ENCODE measurements at regions not wholly inside any gene's neighbourhood (a gene's known extent, or its start where the extent isn't known, plus 50 kb on each side); places are given as distances from the start of the nearest gene placed in this dataset.
A peak's percentile ranks its signal among the peaks of the same experiment; 100 is the strongest.
"Not testable (repeated sequence)": the region's sequence is repeated elsewhere in the genome, so short reads cannot be mapped to it uniquely, and the experiment has no call there.

DNA sequence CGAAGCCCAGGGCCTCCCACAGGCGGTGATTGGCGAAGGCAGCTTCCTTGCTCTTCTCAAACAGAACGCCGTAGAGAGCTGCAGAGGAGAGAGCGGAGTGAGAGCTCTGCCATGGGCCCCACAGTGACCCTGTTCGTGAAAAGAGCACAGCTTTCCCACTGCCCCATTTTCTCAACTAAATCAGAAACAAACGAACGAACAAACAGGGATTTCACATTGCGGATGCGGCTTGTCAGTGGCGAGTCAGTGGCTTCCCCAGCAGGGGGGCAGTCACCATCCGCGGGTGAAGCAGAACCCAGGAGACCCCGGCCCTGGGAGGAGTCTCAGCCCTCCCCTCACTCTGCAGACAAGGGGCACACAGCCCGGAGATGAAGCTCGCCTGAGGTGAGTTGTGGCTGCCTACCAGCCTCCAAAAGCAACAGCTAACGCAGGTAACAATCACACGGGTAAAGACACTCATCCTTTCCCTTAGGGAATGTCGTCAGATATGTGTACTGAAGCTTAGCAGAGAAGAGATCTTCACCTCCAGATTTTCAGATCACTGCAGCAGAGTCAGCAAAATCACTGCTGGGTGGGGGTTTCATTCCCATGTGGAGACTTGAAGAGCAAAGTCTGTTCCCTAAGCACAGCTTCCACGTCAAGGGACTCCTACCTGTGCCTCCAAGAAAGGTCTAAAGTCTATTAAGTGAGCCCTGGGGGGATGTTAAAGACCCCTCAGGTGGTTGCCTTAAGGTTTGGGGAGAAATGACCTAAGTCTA, 51.2 kb upstream of the GPR31 start:
- no peak for DNase-seq

DNA sequence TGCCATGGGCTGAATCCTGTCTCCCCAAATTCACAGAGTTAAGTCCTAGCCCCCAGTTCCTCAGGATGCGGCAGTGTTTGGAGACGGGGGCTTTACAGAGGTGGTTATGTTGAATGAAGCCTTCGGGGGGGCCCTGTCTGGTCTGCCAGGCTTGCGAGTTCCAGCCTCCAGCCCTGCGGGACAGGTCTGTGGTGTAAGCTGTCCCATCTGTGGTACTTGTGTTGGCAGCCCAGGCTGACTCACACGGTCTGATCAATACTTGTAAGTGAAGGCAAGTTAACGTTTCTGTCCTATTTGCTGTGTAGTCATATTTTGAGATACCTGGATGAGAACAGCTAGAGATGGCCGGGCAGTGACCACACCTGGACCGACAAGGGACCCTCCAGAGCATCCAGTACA, 51.8 kb upstream of the GPR31 start:
- DNase-seq: no peak

DNA sequence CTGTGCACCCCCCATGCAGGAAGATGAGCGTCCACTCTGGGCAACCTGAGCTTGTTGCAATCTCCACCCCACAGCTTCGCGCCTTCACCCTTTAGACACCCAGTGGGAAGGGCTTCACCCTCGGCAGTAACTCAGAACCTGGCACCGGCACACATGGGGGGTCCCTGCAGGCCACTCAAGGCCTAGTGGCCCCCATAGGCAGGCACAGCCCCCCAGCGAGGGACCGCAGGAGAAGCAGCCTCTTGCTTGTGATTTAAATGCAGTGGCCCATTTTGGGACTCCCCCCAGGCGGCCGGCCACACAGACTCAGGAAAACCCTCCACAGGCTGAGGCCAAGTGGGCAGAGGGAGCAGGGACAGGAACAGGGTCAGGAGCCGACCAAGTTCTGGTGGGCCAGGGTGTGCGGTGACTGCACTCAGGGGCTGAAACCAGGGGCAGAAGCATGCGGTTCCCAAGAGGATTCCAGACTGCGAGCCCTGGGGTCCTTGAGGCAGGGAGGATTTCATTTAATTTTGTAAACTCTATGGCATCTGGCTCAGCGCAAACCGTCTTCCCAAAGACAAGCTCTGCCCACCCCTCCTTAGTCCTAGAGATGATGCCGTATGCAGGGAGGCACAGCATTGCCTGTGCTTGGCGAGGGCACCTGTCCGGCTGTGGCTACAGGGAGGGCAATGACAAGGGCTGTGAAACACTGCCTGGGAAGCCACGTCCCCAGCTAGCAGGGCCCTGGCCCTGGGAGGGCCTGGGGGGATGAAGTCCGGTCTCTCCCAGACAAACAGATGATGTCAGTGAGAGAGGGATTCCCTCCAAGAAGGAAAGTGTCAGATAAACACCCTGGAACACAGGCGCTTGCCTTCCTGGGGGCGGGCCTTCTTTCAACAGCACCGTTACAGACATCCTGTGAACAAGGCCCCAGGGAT, 52.9 kb upstream of the GPR31 start:
- DNase-seq: no peak

DNA sequence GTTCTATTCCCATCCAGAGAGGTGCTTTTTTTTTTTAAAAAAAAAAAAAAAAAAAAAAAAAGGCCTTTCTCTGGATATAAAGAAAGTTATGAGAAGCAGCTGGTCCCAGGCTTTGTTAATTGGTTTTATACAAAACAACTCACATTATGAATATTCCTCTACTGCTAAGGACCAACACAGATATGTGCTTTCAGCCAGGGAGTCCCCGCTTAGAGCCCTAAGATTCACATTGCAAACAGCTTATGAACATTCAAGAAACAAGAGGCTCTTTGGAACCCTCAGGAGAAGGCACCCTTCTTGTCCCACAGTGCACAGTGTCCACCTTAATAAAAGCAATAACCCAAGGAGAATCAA, 53.5 kb upstream of the GPR31 start:
- DNase-seq: no peak

DNA sequence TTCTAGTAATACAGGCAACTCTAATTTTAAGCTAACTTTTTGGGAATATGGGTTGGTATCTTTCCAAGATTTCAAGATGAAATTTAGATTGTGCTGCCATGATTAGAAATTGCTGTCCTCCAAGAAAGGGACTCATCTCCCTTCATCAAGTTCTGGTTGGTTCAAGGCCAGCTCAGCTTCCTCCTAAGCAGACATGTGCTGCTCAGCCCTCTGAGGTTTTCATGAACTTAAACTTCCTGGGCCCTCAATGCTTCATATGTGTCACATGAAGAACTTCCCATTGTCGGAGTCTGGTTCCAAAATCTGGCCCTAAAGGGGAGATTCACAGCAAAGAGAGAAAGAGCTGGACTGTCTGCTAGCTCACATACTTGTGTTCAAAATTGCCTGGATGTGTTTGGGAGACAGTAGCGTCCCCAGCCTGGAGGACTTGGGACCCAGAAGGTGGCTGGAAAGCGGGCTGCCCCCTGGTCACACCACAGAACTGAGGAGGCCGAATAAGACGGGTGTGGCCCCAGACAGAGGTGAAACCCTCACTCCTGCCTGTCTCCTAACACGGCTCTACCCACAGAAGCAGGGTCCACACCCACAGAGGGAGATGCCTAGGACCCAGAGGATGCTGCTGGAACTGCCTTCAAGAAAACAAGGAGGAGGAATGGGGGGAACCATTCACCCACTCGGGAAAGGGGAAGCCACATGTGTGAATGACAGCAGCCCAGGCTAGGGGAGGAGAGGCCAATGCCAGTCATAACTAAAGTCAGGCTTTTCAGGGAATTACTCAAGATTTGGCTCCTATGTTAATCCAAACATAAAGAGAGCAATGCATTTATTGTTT, 54.3 kb upstream of the GPR31 start:
- DNase-seq: no peak

DNA sequence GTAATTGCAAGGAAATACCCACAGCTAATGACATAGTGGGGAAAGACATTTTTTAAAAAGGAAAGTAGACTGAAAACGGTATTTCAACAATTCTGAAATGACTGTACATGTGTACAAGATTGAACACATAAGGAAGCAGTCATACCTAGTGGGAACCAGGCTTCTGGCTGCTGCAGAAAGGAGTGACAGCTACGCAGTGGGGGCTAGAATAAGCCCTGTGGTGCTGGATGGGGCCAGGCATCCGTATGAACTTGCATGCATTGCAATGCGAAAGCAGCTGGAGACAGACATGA, 54.9 kb upstream of the GPR31 start:
- no peak for DNase-seq

DNA sequence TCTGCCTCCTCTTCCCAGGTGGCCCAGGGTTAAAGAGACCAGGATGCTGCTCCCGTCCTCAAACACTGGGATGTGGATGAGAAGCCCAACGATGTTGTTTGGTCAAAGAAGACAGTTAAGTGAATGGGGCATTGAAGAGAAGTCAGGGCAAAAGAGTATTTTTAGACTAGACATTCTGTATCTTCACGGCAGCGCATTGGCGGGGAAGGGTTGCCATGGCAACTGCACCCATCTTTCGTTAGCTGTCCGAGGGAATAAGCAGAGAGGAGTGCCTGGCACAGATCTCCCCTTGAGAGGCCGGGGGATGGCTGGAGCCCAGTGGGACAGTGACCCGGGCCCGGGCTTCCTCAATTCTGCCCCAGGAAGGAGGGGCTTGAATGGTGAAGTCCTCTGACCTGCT, 56.4 kb upstream of the GPR31 start:
- no peak for DNase-seq

DNA sequence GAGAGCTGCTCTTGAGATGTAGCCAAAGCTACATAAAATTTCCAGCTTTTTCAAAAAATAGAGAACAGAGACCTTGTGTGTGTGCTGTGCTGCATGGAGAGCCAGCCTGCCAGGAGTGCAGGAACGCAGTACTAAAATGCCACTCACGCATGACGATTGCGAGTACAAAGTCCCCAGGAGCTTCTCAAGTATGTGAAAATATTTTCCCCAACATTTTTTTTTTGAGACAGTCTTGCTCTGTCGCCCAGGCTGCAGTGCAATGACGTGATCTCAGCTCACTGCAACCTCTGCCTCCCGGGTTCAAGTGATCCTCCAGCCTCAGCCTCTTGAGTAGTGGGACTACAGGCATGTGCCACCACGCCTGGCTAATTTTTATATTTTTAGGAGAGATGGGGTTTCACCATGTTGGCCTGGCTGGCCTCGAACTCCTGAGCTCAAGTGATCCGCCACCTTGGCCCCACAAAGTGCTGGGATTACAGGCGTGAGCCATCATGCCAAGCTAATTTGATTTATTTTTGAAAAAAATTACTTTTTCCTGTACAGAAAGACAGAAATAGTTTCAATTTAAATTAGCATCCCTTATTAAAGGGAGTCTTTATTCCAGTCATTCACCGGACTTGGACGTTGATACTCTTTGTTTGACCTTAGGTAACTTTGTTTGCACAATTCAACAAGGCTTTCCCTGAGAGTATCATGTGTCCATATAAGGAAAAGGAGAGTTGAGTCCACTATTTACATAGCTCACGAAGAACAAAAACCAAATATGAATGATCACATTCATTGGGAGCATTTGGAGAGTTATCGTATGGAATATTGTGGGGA, 57.9 kb upstream of the GPR31 start:
- not testable (repeated sequence) for DNase-seq

DNA sequence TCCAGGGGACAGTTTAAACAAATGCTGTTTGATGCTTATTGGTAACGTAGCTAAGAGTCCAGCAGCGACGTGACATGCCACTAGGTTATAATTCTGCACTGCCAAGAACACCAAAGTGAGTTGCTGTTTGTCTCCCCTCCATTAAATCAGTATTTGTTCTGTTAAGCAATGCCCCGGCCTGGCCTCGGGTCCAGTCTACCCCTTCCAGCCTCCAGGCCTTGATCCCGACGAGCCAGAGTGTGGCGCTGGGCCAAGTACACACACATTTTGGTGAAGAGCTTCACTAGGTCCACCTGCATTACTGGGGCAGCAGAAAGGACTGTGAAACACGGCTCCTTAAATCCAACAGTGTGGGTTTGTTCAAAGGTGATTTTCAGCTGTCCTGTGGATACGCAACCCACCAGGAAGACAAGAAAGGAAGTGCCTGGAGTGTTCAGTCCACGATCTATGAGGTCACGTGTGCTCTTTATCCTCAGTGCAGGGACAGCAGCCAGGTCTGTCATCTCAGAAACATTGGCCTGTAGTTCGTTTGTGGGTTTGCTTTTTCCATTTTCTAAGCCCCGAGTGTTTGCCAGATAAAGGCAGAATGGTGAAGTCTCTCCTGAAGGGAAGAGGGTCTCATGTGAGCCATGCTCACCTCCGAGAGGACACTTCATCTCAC, 58.7 kb upstream of the GPR31 start:
- DNase-seq: not testable (repeated sequence)

DNA sequence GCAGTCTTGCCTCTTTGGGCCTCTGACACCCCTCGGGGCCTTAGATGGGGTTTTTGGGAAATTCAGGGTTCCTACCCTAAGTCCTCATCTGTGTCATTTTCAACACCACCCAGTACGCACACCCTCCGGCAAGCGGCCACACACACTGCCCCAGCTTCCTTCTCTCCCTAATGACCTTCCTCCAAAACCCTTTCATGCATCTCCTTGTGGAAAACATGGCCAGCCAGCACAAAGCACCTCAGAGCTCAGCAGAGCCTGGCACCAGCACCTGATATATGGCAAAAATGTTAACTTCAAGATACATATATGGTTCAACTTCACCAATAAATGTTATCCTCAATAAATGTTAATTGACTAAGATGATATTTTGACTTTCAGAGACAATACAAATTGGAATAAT, 59.3 kb upstream of the GPR31 start:
- not testable (repeated sequence) for DNase-seq

DNA sequence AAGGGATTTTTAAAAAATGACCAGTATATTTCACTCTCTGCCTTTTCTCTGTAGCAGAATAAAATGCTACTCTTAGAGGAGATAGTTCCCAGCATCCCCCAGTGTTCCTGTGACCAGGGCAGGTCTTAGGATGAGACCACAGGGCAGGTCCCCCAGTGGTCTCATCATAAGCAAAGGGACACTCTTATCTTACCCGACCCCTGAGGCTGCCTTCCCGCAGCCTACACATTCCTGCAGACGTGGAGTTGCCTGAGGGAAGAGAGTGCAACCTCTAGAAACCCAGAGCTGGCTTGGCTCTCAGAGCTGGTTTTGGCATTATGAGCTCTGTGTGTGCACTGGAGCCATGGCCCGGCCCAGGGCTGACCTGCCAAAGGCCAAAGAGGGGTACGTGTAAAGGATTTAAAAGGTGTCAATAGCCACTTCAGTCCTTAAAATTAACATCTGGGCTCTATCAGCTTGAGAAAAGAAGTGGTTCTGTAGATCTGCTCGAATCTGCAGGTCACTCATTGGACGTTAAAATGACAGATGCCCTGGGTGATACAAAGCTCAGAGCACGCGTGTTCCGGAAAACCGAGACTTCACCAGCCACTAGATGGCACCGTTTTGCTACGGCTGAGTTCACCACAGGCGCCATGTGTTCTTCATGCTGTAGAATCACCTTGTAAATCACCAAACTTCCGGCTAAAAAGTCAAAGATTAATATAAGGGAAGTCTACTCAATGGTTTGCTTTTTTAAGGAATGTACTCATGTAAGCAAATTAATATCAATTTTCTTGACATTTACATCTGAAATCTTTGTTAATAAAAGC, 60.4 kb upstream of the GPR31 start:
- peak; percentile 25 for DNase-seq

DNA sequence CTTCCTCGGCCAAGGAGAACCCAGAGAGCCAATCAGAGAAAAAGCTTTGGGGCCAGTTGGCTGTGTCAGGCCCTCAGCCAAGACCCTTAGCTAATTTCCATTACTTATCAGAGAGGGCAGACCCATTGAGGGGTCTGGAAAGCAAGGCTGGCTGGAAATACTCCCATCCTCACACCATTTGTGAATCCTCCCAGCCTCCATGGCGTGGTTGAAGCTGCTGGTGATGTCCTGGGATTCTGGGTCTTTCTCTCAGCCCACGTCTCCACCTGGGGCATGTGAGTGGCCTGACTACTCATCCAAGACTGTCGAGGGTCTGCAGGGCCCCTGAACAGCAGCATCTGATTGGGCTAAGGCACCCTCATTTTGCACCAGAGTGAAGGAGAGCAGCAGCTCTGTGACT, 61.3 kb upstream of the GPR31 start:
- DNase-seq: not testable (repeated sequence)

DNA sequence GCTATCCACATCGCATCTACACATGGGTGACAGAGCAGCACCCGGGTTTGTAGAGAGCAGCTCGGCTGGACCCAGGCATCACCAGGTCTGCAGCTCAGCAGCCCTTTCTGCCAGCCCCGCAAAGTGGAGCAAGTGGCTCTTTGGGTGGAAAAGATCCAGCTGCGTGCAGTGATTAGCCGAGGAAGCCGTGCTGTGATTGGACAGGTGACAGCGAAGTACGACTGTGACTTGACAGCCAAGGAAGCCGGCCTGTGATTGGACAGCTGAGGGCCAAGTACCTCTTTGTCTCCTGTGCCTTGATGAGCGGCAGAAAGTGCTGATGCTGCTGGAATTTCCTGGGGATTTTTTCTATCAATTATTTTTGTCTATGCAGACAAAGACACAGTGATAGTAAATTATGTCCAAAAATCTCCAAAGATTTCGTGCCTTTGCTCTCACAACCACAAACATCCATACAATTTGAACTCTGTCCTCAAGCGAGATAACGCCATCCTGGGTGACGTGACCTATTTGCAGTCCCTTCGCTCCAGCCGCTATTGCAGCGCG, 62.3 kb upstream of the GPR31 start:
- DNase-seq: no peak

DNA sequence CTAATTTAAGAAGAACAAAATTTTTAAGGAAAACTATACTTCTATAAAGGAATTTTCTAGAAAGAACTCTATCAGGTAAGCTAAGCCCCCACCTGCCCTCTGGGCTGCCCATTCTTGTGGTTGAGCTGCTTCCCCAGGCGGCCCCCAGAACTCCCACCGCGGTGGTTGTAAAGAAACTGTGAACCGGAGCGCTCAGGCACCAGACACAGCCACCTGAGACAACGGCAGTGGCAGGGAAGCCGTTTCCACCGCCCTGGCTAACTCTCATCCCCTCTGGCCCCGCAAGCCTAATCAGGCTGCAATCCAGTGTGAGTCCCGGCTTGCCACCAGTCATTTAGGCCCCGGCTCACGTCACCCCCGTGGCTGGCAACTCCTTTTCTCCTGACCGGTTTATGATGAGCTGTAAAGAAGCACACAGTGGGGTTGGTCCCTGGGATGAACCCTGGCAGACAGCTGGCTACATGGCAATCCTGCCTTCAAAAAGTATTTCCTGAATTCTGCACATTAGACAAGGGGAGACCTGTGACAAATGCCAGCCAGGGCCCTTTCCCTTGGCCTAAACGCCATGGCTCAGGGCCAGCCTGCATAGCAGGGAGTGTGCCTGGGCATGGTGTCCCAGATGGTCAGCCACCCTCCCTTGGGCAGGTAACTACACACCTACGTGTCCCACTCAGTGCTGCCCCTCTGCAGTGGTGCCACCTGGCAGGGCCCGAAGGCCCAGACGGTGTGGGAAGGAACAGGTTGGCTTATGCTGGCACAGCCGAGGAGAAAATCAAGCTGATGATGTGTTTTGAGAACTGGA, 63.8 kb upstream of the GPR31 start:
- DNase-seq: no peak

DNA sequence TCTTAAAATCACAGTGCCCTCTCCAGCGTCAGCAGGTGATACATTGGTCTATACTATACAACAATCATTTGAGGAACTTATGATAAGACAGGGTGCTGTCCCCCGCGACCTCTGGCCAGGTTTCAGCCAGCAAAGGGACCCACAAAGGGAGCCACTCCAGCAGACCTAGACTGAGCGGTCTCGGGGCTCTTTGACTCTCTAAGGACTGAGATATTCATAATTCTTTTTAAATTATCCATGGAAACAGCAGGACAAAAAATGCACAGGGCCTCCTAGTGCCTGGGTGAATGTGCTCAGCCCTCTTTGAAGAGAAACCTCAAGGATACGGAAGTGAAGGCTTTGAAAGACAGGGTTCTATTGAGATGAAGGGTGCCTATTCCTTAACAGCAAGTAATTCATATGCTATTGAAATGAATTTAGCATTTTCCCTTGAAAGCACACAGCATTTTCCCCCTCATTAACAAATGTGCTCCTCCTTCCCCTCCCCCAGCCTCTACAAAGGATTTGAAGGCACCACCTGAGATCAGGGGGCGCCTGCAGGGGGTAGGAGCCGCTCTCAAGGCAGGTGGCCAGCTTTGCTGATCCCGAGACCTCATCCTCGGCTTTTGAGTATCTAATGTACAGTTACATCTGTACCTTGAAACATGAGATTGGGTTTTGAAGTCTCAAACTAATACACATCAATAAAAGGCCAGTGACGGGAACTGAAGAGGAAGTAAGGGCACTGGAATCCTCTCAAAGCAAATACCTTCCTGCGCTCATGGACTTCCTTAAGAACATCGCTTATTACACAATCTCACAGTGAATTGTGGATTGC, 65.3 kb upstream of the UNC93A start:
- peak; percentile 93 for DNase-seq

DNA sequence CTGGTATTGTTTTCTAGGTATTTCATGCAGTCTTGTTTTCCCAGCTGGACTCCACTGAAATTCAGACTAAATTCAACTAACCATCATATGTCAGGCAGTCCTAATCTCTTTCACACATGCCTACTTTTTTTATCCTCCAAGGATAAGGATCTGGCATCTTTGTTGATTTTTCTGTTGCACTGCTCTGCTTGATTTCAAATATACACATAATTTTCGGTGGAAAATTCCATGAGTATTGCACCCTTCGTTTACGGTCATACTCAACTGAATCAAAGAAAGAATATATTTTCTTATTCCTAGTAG, 64.8 kb upstream of the UNC93A start:
- no peak for DNase-seq

DNA sequence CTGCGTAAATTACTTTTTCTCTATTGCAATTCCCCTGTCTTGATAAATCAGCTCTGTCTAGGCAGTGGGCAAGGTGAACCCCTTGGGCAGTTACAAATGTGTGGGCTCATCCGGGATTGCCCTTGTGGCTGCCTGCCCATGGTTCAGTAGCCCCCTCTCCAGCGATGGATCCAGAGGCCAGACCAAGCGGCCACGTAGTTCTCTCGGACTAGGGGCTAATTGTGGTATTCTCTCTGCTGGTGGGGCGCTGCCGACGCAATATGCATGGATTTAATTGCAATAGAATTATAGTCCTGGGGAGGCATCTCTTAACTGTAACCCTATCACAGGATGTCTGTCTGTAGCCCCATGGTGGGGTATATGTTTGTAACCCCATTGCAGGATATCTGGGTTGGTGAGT, 64.3 kb upstream of the UNC93A start:
- DNase-seq: no peak

DNA sequence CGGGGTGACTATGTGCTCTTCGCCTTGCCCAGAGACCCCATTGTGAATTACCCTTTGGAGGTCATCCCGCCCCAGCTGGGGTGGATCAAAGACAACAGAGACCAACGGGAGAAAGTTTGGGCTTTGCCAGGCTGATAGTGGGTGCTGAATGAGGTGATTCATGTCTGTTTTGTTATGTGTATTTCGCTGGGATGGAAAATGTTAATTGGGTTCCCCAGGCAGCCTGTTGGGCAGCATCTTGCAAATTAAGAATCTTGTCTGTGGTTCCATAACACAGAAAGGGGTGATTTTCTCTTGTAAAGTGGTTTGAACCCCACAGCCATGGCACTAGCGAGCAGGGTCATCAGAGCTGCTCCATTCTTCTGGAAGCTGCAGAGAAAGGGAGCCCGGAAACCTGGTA, 63.1 kb upstream of the UNC93A start:
- no peak for DNase-seq

DNA sequence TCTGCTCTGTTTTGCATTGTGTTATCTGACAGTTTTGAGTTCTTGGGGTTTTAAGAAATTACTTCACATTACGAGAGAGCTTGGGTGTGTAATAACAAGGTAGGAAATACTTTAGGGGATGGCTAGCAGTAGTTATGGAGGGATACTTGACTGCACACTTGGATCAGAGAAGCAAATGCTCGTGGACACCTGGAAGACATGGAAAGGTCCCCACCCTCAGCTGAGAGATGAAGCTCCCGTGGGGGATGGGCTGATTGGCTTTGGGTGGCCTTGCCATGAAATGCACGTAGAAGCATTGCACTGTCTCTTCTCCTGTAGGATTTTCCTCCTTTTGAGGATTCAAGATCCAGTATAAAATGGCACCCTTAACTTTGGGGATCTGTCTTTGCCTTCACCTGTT, 61.5 kb upstream of the UNC93A start:
- no peak for DNase-seq

Measured in NCI-H524 treated with DMSO at 0.1 percent for 48 hours (cell line).